Subcutaneous abdominal adipose tissue (tissue), 5 donors: ENCODE measurements at regions not wholly inside any gene's neighbourhood (a gene's known extent, or its start where the extent isn't known, plus 50 kb on each side); places are given as distances from the start of the nearest gene placed in this dataset.

Experiments
- H3K27ac ChIP-seq: one replicate; pipeline ENCODE4 v1.7.0; 2013; ENCODE audit warnings: low read depth, mild to moderate bottlenecking, inconsistent platforms, low read length, moderate library complexity
- H3K27me3 ChIP-seq, 5 donors: one replicate each; pipeline ENCODE4 v1.7.0; 2013; ENCODE audit warnings: low read length in 5 of 5, inconsistent platforms in 1 of 5; ENCODE audit not compliant: control insufficient read depth in 5 of 5, insufficient read depth in 4 of 5
- H3K36me3 ChIP-seq, 5 donors: one replicate each; pipeline ENCODE4 v1.7.0; 2013; ENCODE audit warnings: low read length in 5 of 5; ENCODE audit not compliant: control insufficient read depth in 5 of 5, insufficient read depth in 5 of 5
- H3K4me1 ChIP-seq, 5 donors: one replicate each; pipeline ENCODE4 v1.7.0; 2013; ENCODE audit warnings: low read length in 5 of 5, mild to moderate bottlenecking in 3 of 5, moderate library complexity in 1 of 5; ENCODE audit not compliant: control insufficient read depth in 5 of 5, insufficient read depth in 5 of 5
- H3K4me3 ChIP-seq, 5 donors: one replicate each; pipeline ENCODE4 v1.7.0; 2013; ENCODE audit warnings: low read length in 5 of 5, low read depth in 1 of 5
- H3K9ac ChIP-seq, 5 donors: one replicate each; pipeline ENCODE4 v1.7.0; 2013; ENCODE audit warnings: low read length in 5 of 5, mild to moderate bottlenecking in 4 of 5, moderate library complexity in 3 of 5
- H3K9me3 ChIP-seq, 5 donors: one replicate each; pipeline ENCODE4 v1.7.0; 2013; ENCODE audit warnings: low read length in 5 of 5; ENCODE audit not compliant: control insufficient read depth in 5 of 5
- donor health status: healthy.
- donor health status: healthy.
- donor health status: healthy.
- donor health status: healthy.
- donor health status: healthy.

DNA sequence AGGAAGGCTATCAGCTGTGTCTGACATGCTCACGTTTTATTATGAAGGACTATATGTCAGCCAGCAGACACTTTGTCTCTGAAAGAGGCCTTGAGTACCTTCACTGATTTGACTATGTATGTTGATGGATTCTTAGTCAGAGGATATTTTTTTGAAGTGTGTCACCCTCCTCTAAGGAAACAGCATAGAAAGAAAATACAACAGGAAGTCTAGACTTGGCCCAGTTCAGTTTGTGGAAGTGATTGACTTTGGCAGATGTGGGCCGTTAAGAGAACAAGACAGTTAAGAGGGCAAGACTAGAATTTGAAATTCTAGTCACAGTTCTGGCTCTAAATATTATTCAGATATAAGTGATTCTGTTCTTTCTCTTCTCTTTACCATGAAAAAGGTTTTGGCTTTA, 471.5 kb downstream of the CDH8 start:
- no peaks in the 10 kb centered on the region for H3K27me3 ChIP-seq
- H3K36me3 ChIP-seq, result no peaks in the 10 kb centered on the region
- H3K27ac ChIP-seq, result no peak overlapping the region
- no peaks in the 10 kb centered on the region for H3K9me3 ChIP-seq
- no peak overlapping the region for H3K4me3 ChIP-seq
- H3K9ac ChIP-seq, result no peak overlapping the region
- no peaks in the 10 kb centered on the region for H3K4me1 ChIP-seq

DNA sequence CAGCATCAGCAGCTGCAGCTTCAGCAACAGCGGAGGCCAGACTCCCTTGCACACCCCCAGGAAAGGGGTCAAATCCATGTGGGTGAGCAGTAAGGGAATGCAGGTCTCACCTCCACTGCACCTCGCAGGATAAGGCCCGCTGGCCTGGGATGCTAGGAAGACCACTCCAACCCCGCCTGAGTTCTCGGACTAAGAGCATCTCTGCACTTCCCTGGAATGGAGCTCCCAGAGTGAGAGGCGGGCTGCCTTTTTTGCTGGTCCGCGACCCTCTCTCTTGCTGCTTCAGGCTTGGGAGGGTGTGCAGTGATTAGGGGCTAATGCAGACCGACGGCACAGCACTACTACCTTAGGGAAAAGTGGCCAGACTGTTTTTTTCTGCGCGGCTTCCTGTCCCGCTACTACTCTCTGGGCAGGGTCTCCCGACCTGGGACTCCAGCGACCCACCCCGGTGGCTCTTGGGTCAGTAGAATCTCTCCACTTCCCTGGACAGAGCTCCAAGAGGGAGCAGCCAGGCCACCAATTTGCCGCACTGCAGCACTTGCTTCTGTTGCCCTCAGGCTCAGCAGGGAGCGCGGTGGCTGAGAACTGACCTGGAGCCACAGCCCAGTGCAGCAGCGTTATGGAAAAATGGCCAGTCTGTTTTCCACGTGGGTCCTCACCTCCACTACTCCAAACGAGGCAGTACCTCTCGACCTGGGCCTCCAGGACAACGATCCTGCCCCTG, 480.4 kb downstream of the CDH8 start:
- no peaks in the 10 kb centered on the region for H3K36me3 ChIP-seq
- H3K9me3 ChIP-seq, result peaks cover 0 to 2% (median 0%) of the 10 kb centered on the region in 5 donors
- no peak overlapping the region for H3K9ac ChIP-seq
- no peak overlapping the region for H3K4me3 ChIP-seq
- no peaks in the 10 kb centered on the region for H3K27me3 ChIP-seq
- no peaks in the 10 kb centered on the region for H3K4me1 ChIP-seq
- no peak overlapping the region for H3K27ac ChIP-seq

GRCh38 chr16:61549327-61549726, 486.9 kb downstream of the CDH8 start:
- Histone ChIP-seq H3K4me1 (no peaks in the 10 kb centered on the region), H3K9ac (no peak overlapping the region), H3K27me3 (no peaks in the 10 kb centered on the region), H3K27ac (no peak overlapping the region), H3K9me3 (no peaks in the 10 kb centered on the region), H3K4me3 (no peak overlapping the region), H3K36me3 (no peaks in the 10 kb centered on the region)

GRCh38 chr16:61547626-61548025, 488.6 kb downstream of the CDH8 start:
- Histone ChIP-seq H3K36me3 (no peaks in the 10 kb centered on the region), H3K9ac (no peak overlapping the region), H3K9me3 (no peaks in the 10 kb centered on the region), H3K4me1 (no peaks in the 10 kb centered on the region), H3K27me3 (no peaks in the 10 kb centered on the region), H3K4me3 (no peak overlapping the region), H3K27ac (no peak overlapping the region)

DNA sequence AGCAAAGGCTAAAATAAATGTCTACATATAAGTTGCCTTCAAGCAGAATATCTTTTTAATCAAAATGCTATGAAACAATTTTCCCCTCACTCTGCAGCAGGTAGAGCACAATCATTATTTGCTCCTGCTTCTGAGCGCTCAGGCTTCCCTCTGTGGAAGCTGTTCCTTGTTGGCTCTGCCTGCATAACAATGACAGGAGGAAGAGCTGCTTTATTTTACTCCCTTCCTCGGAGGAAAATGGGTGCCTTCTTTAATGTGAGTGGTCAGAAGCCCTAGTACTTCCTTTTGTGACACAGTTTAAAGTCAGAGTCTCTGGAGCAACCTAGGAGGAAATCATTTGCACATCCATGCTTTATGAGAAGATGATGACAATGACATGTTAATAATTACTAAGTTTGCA, 492.1 kb downstream of the CDH8 start:
- no peaks in the 10 kb centered on the region for H3K27me3 ChIP-seq
- no peak overlapping the region for H3K9ac ChIP-seq
- H3K9me3 ChIP-seq, result no peaks in the 10 kb centered on the region
- no peaks in the 10 kb centered on the region for H3K36me3 ChIP-seq
- no peak overlapping the region for H3K4me3 ChIP-seq
- no peak overlapping the region for H3K27ac ChIP-seq
- no peaks in the 10 kb centered on the region for H3K4me1 ChIP-seq

- Histone ChIP-seq H3K4me1 (no peaks in the 10 kb centered on the region), H3K27ac (no peak overlapping the region), H3K27me3 (no peaks in the 10 kb centered on the region), H3K9me3 (no peaks in the 10 kb centered on the region), H3K9ac (no peak overlapping the region), H3K4me3 (no peak overlapping the region), H3K36me3 (no peaks in the 10 kb centered on the region)
Measured at GRCh38 chr16:61540216-61540615, 496.0 kb downstream of the CDH8 start.

GRCh38 chr16:61530697-61531096, 505.5 kb downstream of the CDH8 start:
- no peak overlapping the region for H3K27ac ChIP-seq
- no peaks in the 10 kb centered on the region for H3K4me1 ChIP-seq
- no peak overlapping the region for H3K4me3 ChIP-seq
- H3K27me3 ChIP-seq, result no peaks in the 10 kb centered on the region
- no peak overlapping the region for H3K9ac ChIP-seq
- no peaks in the 10 kb centered on the region for H3K36me3 ChIP-seq
- no peaks in the 10 kb centered on the region for H3K9me3 ChIP-seq

DNA sequence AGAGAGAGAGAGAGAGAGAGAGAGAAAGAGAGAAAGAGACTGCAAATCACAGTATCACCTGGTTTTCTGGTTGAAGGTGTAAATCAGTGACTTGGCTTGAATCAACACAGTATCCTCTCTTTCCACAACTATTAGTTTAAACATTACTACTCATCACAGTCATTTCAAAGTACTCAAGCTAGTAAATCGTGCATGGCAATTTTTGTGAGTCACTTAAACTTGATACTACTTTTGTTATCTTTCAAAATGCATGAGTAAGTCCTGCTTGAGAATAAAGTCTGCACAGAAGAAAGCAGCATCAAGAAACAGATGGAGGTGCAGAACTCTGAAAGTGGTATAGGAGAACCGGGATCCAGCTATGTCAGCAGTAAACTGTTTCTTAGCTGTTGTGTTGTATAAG, 535.4 kb downstream of the CDH8 start:
- Histone ChIP-seq H3K4me3 (no peak overlapping the region), H3K27me3 (no peaks in the 10 kb centered on the region), H3K9me3 (no peaks in the 10 kb centered on the region), H3K4me1 (no peaks in the 10 kb centered on the region), H3K27ac (no peak overlapping the region), H3K9ac (no peak overlapping the region), H3K36me3 (no peaks in the 10 kb centered on the region)

DNA sequence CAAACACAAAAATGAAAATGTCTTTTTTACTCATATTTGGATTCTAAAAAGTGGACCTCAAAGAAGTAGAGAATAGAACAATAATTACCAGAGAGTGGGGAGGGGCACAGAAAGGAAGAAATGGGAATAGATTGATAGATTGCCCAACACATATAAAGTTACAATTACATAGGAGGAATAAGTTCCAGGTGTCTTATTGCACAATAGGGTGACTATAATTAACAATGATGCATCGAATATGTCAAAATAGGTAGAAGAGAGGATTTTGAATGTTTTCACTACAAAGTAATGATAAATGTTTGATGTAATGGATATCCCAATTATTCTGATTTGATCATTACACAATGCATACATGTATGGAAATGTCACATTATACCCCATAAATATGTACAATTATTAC, 556.0 kb downstream of the CDH8 start:
- Histone ChIP-seq H3K4me1 (no peaks in the 10 kb centered on the region), H3K27me3 (no peaks in the 10 kb centered on the region), H3K27ac (no peak overlapping the region), H3K9me3 (peaks cover 0 to 3% (median 0%) of the 10 kb centered on the region in 5 donors), H3K4me3 (no peak overlapping the region), H3K36me3 (no peaks in the 10 kb centered on the region), H3K9ac (no peak overlapping the region)

DNA sequence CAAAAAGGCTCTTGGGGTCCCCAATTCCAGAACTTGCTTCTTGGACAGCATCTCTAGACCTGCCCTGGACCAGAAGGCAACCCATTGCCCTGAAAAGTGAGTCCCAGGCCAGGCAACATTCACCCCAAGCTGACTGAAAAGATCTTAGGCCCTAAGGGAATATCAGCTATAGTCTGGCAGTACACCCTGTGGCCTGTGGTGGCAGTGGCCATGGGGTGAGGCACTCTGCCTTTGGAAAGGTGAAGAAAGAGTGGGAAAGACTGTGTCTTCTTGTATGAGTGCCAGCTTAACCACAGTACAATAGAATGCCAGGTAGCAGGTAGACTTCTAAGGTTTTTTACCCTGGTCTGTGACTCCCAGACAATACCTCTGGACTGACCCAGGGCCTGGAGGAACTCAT, 564.5 kb downstream of the CDH8 start:
- Histone ChIP-seq H3K27me3 (no peaks in the 10 kb centered on the region), H3K9me3 (peaks cover 0 to 5% (median 2%) of the 10 kb centered on the region in 5 donors), H3K9ac (no peak overlapping the region), H3K4me1 (no peaks in the 10 kb centered on the region), H3K36me3 (no peaks in the 10 kb centered on the region), H3K4me3 (no peak overlapping the region), H3K27ac (no peak overlapping the region)
